HG03575 (cell line): ENCODE measurements at regions not wholly inside any gene's neighbourhood (a gene's known extent, or its start where the extent isn't known, plus 50 kb on each side); places are given as distances from the start of the nearest gene placed in this dataset.
A peak's percentile ranks its signal among the peaks of the same experiment; 100 is the strongest.
"Not testable (repeated sequence)": the region's sequence is repeated elsewhere in the genome, so short reads cannot be mapped to it uniquely, and the experiment has no call there.

Experiments
- ATAC-seq: cut with Tn5 transposase; IDR thresholded peaks from one replicate; pipeline ENCODE4 v1.9.1; 2021; ENCODE audit not compliant: unreplicated experiment, insufficient number of reproducible peaks, low FRiP score; ENCODE audit errors: extremely low read depth

GRCh38 chr18:21928925-21929324 is 188.3 kb downstream of the MIB1 start:
- no peak for ATAC-seq

- no peak for ATAC-seq
Observed at GRCh38 chr18:21930177-21930576, 189.6 kb downstream of the MIB1 start.

GRCh38 chr18:21933931-21934765 is 193.6 kb downstream of the MIB1 start:
- ATAC-seq: no peak

GRCh38 chr18:21934766-21935015 is 194.1 kb downstream of the MIB1 start:
- ATAC-seq: no peak

- no peak for ATAC-seq
Observed at GRCh38 chr18:21943456-21943855, 202.9 kb downstream of the MIB1 start.

GRCh38 chr18:21949326-21950015 is 208.9 kb downstream of the MIB1 start:
- ATAC-seq: no peak

GRCh38 chr18:21955757-21956652 is 213.4 kb upstream of the GATA6 start:
- peak; percentile 84 for ATAC-seq

- ATAC-seq: no peak
Observed at GRCh38 chr18:21958263-21958662, 211.1 kb upstream of the GATA6 start.

- no peak for ATAC-seq
Observed at GRCh38 chr18:21958707-21959450, 210.5 kb upstream of the GATA6 start.

- ATAC-seq: no peak
Observed at GRCh38 chr18:21960189-21960588, 209.2 kb upstream of the GATA6 start.

- ATAC-seq: no peak
Observed at GRCh38 chr18:21963336-21963735, 206.1 kb upstream of the GATA6 start.

- ATAC-seq: no peak
Observed at GRCh38 chr18:21968338-21968737, 201.1 kb upstream of the GATA6 start.

GRCh38 chr18:21972281-21972680 is 197.1 kb upstream of the GATA6 start:
- no peak for ATAC-seq

GRCh38 chr18:21975954-21976353 is 193.4 kb upstream of the GATA6 start:
- not testable (repeated sequence) for ATAC-seq

GRCh38 chr18:21978546-21979170 is 190.7 kb upstream of the GATA6 start:
- no peak for ATAC-seq

GRCh38 chr18:21979171-21979560 is 190.2 kb upstream of the GATA6 start:
- no peak for ATAC-seq

GRCh38 chr18:21979759-21980158 is 189.6 kb upstream of the GATA6 start:
- no peak for ATAC-seq

- ATAC-seq: no peak
Observed at GRCh38 chr18:21980744-21981143, 188.6 kb upstream of the GATA6 start.

- ATAC-seq: not testable (repeated sequence)
Observed at GRCh38 chr18:21981489-21981888, 187.9 kb upstream of the GATA6 start.
